C4-2B (cell line): ENCODE measurements at regions not wholly inside any gene's neighbourhood (a gene's known extent, or its start where the extent isn't known, plus 50 kb on each side); places are given as distances from the start of the nearest gene placed in this dataset.
"Not testable (repeated sequence)": the region's sequence is repeated elsewhere in the genome, so short reads cannot be mapped to it uniquely, and the experiment has no call there.

Experiments
- H3K27ac ChIP-seq: fragments of 450-650 bp; 2 replicates; pipeline ENCODE4 v1.5.1; 2017
- ZFX ChIP-seq: fragments of 450-650 bp; IDR thresholded peaks from 2 replicates; pipeline ENCODE4 v1.6.1; 2017
- TF ChIP-seq, protein P1 (sequence below): fragments of 450-650 bp; conservative IDR thresholded peaks from 2 replicates; pipeline ENCODE4 v1.5.1; 2017; ENCODE audit warnings: mild to moderate bottlenecking

DNA sequence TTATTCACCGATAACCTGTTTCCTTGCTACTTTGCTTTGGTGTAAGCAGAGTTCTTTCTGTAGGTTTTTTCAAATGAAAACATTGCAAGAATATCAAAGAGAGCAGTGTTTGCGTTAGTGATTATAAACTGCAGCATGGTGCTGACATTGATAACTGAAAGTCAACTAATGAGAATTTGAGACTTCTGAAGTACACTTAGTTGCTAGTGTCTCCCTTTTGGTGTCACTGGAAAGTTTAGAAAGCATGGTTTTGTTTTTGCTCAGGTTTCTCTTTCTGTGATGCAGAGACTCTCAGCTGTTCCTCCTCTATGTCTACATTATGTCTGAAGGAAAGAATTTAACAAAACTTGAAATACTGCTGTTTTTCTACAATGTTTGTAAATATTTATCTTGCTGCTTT lies 80.2 kb upstream of the ZNF169 start:
- H3K27ac ChIP-seq = no peak overlapping the region
- no peak for TF ChIP-seq ZFX
- TF ChIP-seq, protein P1, sequence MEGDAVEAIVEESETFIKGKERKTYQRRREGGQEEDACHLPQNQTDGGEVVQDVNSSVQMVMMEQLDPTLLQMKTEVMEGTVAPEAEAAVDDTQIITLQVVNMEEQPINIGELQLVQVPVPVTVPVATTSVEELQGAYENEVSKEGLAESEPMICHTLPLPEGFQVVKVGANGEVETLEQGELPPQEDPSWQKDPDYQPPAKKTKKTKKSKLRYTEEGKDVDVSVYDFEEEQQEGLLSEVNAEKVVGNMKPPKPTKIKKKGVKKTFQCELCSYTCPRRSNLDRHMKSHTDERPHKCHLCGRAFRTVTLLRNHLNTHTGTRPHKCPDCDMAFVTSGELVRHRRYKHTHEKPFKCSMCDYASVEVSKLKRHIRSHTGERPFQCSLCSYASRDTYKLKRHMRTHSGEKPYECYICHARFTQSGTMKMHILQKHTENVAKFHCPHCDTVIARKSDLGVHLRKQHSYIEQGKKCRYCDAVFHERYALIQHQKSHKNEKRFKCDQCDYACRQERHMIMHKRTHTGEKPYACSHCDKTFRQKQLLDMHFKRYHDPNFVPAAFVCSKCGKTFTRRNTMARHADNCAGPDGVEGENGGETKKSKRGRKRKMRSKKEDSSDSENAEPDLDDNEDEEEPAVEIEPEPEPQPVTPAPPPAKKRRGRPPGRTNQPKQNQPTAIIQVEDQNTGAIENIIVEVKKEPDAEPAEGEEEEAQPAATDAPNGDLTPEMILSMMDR = no peak

DNA sequence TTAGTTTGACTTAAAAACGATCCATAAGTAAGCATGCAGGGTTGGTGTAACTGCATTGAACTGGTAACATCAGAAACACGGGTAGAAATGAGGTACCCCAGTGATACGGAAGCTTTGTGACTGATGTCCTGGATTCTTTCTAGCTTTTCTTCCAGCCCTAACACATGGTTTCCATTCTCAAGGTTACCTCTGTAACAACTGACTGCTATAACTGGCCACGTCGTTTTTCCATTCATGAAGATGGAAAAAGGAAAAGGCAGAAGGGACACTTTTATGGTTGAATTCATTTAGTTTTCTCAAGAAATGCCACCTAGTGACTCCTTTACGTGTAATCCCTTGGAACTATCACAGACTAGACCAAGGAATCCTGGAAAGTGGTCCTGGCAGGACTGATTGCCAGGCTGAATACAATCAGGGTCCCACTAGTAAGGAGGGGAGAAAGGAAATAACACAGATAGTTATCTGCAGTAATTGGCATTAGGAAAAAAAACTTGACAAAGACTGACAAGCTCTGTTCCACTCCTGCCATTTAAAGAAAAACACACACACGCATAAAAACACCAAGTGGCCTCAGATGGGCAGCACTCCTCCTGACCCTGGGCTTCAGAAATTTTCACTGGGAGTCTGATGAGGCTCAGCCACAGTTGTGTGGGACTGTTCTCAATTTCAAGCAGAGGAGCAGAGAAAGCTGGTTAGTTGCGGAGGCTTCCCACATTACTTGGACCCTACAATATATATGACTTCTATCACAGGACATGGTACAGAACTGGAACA lies 77.5 kb upstream of the ZNF169 start:
- no peak overlapping the region for H3K27ac ChIP-seq
- TF ChIP-seq, protein P1 = no peak
- no peak for TF ChIP-seq ZFX

DNA sequence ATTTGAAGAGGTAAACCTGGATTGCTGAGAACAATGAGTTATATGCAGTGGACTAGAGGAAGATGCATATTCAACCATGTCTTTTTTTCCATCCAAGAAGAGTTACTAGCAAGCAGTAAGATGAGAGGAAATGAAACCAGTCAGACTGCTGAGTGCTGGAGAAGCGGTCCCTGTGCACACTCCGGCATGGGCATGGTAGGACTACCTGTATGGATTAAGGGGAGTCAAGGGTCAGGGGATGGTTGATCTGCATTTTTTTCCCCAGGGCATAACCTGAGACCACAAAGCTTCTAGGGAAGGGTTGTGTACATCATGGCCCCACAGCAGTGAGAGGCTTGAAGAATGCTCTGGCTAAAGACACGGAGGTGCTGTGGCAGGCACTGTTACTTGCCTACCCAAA lies 76.6 kb upstream of the ZNF169 start:
- H3K27ac ChIP-seq = no peak overlapping the region
- no peak for TF ChIP-seq ZFX
- TF ChIP-seq, protein P1 = no peak

DNA sequence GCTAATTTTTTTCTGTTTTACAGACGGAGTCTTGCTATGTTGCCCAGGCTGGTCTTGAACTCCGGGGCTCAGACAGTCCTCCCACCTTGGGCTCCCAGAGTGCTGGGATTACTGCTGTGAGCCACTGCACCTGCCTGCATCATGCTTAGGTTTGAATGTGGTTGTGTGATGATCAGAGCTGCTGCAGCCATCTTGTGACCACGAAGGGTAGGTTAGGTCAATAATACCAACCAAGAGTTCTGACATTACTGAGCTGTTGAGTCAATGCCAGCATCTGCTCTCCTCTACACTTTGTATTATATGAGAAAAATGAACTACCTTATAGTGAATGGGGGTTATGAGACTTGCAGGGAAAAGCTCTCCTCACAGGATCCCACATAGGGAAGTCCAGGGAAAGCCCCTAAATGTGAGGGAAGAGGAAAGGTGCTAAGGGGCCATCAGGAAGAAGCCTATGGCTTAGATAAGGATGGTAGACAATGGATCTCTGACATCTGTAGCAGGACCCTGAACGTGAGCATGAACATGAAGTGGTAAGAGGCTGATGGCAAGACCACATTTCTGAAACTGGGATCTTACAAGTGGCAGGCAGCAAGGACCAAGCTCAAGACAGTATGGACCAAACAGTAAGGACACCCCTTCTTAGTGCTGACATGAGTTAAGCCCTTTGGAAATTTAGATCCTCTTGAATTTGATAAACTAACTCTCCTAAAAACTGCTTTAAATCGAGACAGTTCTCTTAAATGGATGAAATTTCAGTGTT lies 75.7 kb upstream of the ZNF169 start:
- TF ChIP-seq ZFX = no peak
- TF ChIP-seq, protein P1 = no peak

DNA sequence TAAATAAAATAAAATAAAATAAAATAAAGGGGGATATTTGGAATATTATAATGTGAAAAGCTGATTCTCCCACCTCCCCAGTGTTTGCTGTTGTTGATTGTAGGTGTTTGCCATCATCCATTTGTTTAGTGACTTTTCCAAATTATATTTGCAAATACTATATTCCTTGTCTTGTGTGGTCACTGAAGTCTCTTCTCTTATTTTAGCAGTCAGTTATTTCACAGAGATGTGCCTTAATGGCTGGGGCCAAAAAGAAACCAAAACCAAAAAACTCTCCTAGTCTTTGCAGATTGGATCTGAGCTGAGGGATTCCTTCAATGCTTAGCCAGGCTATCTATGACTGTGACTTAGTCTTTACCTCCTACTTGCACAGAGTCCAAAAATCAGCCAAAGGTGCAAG lies 70.9 kb upstream of the ZNF169 start:
- TF ChIP-seq ZFX = no peak
- TF ChIP-seq, protein P1 = no peak
- no peak overlapping the region for H3K27ac ChIP-seq

More for the DNA sequence above, 75.7 kb upstream of the ZNF169 start:
- H3K27ac ChIP-seq = no peak overlapping the region

DNA sequence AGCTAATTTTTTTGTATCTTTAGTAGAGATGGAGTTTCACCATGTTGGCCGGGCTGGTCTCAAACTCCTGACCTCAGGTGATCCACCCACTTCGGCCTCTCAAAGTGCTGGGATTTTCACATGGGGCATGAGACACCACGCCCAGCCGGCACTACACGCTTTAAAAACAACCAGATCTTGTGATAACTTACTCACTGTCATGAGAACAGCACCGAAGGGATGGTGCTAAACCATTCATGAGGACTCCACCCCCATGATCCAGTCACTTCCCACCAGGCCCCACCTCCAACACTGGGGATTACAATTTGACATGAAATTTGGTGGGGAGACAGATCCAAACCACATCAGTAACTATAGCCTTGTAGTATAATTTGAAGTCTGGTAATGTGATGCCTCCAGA lies 67.4 kb upstream of the ZNF169 start:
- not testable (repeated sequence) for H3K27ac ChIP-seq

DNA sequence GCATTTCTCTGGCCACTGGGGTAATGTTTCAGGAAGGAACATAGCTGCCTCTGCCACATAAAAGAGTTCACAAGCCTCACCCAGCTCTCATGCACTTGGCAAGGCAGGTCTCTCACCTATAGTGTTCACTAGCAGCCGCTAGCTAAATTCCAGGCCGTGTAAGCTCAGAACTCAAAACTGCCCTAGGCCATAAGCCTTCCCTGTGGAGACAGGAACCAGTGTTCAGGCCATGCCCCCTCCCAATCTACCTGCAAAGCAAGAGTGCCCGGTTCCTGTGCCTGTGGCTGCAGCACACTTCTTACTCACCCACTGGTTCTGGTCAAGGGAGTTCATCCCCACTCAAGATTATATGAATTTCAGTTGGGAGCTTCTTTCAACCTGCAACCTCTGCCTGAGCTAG lies 60.7 kb upstream of the ZNF169 start:
- TF ChIP-seq ZFX = no peak
- TF ChIP-seq, protein P1 = no peak
- no peak overlapping the region for H3K27ac ChIP-seq
